WI38 (cell line): ENCODE measurements at regions not wholly inside any gene's neighbourhood (a gene's known extent, or its start where the extent isn't known, plus 50 kb on each side); places are given as distances from the start of the nearest gene placed in this dataset.

Experiments
- H3K4me3 ChIP-seq: 2 replicates; pipeline ENCODE4 v1.5.1; 2011; ENCODE audit warnings: low read depth, mild to moderate bottlenecking, control low read depth, low read length
- CTCF ChIP-seq: IDR thresholded peaks from 2 replicates; pipeline ENCODE4 v1.5.1; 2012; ENCODE audit warnings: low read depth, mild to moderate bottlenecking, control low read depth, low read length

GRCh38 chr7:115471891-115472290 lies 550.0 kb downstream of the MDFIC start:
- no peak overlapping the region for H3K4me3 ChIP-seq
- no peak for TF ChIP-seq CTCF

- TF ChIP-seq CTCF, result no peak
- no peak overlapping the region for H3K4me3 ChIP-seq
These were observed 540.6 kb downstream of the MDFIC start for GRCh38 chr7:115462301-115463015.

GRCh38 chr7:115449689-115450088 lies 527.8 kb downstream of the MDFIC start:
- no peak for TF ChIP-seq CTCF
- H3K4me3 ChIP-seq, result no peak overlapping the region

GRCh38 chr7:115447495-115447894 lies 525.6 kb downstream of the MDFIC start:
- TF ChIP-seq CTCF, result no peak
- no peak overlapping the region for H3K4me3 ChIP-seq

GRCh38 chr7:115441033-115441432 lies 519.1 kb downstream of the MDFIC start:
- no peak for TF ChIP-seq CTCF
- no peak overlapping the region for H3K4me3 ChIP-seq

- no peak overlapping the region for H3K4me3 ChIP-seq
- TF ChIP-seq CTCF, result no peak
These were observed 513.3 kb downstream of the MDFIC start for GRCh38 chr7:115435178-115435577.

- no peak for TF ChIP-seq CTCF
- H3K4me3 ChIP-seq, result no peak overlapping the region
These were observed 508.0 kb downstream of the MDFIC start for GRCh38 chr7:115429918-115430317.
